ENCODE measurements at regions not wholly inside any gene's neighbourhood (a gene's known extent, or its start where the extent isn't known, plus 50 kb on each side); places are given as distances from the start of the nearest gene placed in this dataset.

DNA sequence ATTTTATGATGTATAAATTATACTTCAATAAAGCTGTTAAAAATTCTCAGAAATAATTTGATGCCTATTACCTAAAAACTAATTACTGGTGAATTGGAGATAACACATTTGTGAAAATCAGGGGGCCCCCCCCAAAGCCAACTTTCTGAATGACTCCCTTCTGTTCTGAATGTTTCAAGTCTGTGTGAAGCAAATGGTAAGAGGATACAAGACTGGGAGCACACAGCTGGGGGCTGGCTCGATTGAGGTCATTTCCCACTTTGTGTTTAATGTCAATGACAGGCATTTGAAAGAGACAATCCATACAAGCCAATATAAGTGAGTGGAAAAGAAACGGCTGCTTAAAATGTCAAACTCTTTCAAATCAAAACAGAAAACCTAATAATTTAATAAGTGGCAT lies 155.8 kb downstream of the SH2D1A start:
- Mint-ChIP-seq H3K4me1 (ENCODE audit: unreplicated experiment) (no peaks in the 10 kb centered on the region), H3K4me3 (ENCODE audit: unreplicated experiment) (no peak overlapping the region), H3K36me3 (ENCODE audit: low read depth, unreplicated experiment) (no peaks in the 10 kb centered on the region), H3K9me3 (ENCODE audit: unreplicated experiment) (no peaks in the 10 kb centered on the region), H3K27me3 (ENCODE audit: unreplicated experiment) (peaks cover 3% of the 10 kb centered on the region), H3K27ac (ENCODE audit: unreplicated experiment) (no peak overlapping the region)
- TF ChIP-seq, protein P1, sequence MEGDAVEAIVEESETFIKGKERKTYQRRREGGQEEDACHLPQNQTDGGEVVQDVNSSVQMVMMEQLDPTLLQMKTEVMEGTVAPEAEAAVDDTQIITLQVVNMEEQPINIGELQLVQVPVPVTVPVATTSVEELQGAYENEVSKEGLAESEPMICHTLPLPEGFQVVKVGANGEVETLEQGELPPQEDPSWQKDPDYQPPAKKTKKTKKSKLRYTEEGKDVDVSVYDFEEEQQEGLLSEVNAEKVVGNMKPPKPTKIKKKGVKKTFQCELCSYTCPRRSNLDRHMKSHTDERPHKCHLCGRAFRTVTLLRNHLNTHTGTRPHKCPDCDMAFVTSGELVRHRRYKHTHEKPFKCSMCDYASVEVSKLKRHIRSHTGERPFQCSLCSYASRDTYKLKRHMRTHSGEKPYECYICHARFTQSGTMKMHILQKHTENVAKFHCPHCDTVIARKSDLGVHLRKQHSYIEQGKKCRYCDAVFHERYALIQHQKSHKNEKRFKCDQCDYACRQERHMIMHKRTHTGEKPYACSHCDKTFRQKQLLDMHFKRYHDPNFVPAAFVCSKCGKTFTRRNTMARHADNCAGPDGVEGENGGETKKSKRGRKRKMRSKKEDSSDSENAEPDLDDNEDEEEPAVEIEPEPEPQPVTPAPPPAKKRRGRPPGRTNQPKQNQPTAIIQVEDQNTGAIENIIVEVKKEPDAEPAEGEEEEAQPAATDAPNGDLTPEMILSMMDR (IDR thresholded peaks at IDR 0.05; ENCODE audit: unreplicated experiment): no peak
- DNase-seq (ENCODE audit: low spot score): no peak

- Mint-ChIP-seq H3K36me3 (ENCODE audit: low read depth, unreplicated experiment) (no peaks in the 10 kb centered on the region), H3K9me3 (ENCODE audit: unreplicated experiment) (no peaks in the 10 kb centered on the region), H3K4me3 (ENCODE audit: unreplicated experiment) (no peak overlapping the region), H3K27me3 (ENCODE audit: unreplicated experiment) (peaks cover 3% of the 10 kb centered on the region), H3K27ac (ENCODE audit: unreplicated experiment) (no peak overlapping the region), H3K4me1 (ENCODE audit: unreplicated experiment) (no peaks in the 10 kb centered on the region)
- TF ChIP-seq, protein P1 (IDR thresholded peaks at IDR 0.05; ENCODE audit: unreplicated experiment): no peak
- DNase-seq (ENCODE audit: low spot score): no peak
Observed at GRCh38 chrX:124502599-124502998, 156.2 kb downstream of the SH2D1A start.

GRCh38 chrX:124504111-124504983 lies 158.0 kb downstream of the SH2D1A start:
- Mint-ChIP-seq H3K27ac (ENCODE audit: unreplicated experiment) (no peak overlapping the region), H3K36me3 (ENCODE audit: low read depth, unreplicated experiment) (no peaks in the 10 kb centered on the region), H3K4me3 (ENCODE audit: unreplicated experiment) (no peak overlapping the region), H3K4me1 (ENCODE audit: unreplicated experiment) (no peaks in the 10 kb centered on the region), H3K27me3 (ENCODE audit: unreplicated experiment) (peaks cover 3% of the 10 kb centered on the region), H3K9me3 (ENCODE audit: unreplicated experiment) (no peaks in the 10 kb centered on the region)
- no peak for DNase-seq (ENCODE audit: low spot score)
- TF ChIP-seq, protein P1 (IDR thresholded peaks at IDR 0.05; ENCODE audit: unreplicated experiment): no peak

DNA sequence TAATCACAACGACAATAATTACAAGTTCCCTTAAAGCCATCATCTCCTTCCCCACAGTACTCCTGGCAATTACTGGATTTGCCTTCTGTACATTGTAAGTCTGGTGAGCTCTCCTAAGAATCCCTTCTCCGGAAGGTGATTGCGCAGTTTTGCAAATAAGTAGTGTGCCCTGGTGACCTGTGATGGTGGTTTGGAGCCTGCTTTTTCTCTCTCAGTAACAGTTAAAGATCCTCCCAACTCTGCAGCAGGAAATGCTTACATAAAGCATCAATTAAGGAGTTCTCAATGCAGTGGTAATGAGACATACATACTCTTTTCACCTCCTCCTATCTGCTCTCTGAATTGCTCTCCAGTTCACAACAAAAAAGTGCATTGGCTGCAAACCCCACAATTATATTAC lies 159.7 kb downstream of the SH2D1A start:
- Mint-ChIP-seq H3K27ac (ENCODE audit: unreplicated experiment) (no peak overlapping the region), H3K27me3 (ENCODE audit: unreplicated experiment) (peaks cover 3% of the 10 kb centered on the region), H3K9me3 (ENCODE audit: unreplicated experiment) (no peaks in the 10 kb centered on the region), H3K4me1 (ENCODE audit: unreplicated experiment) (no peaks in the 10 kb centered on the region), H3K36me3 (ENCODE audit: low read depth, unreplicated experiment) (no peaks in the 10 kb centered on the region), H3K4me3 (ENCODE audit: unreplicated experiment) (no peak overlapping the region)
- DNase-seq (ENCODE audit: low spot score): no peak
- TF ChIP-seq, protein P1 (IDR thresholded peaks at IDR 0.05; ENCODE audit: unreplicated experiment): no peak

GRCh38 chrX:124507246-124507645 lies 160.9 kb downstream of the SH2D1A start:
- Mint-ChIP-seq H3K4me1 (ENCODE audit: unreplicated experiment) (no peaks in the 10 kb centered on the region), H3K9me3 (ENCODE audit: unreplicated experiment) (no peaks in the 10 kb centered on the region), H3K4me3 (ENCODE audit: unreplicated experiment) (no peak overlapping the region), H3K27me3 (ENCODE audit: unreplicated experiment) (peaks cover 3% of the 10 kb centered on the region), H3K36me3 (ENCODE audit: low read depth, unreplicated experiment) (no peaks in the 10 kb centered on the region), H3K27ac (ENCODE audit: unreplicated experiment) (no peak overlapping the region)
- TF ChIP-seq, protein P1 (IDR thresholded peaks at IDR 0.05; ENCODE audit: unreplicated experiment): no peak
- DNase-seq (ENCODE audit: low spot score): no peak
